ENCODE measurements at regions not wholly inside any gene's neighbourhood (a gene's known extent, or its start where the extent isn't known, plus 50 kb on each side); places are given as distances from the start of the nearest gene placed in this dataset.

DNA sequence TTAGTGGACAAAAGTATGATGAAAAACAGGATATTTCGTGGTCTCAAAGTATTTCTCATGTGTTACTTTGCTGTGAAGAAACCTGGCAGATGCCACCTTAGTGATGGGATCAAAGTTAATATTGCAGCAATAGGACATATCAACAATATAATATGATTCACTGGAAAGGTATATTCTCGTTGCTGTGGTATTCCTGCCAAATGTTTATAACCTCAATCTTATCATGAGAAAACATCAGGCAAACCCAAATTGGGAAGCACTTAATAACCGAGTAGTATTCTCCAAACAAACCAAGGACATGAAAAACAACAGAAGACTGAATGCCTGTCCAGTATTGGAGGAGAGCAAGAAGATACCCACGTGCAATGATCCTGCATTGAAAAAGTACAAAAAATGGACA is 302.6 kb upstream of the MC4R start:
- TF ChIP-seq, protein P1, sequence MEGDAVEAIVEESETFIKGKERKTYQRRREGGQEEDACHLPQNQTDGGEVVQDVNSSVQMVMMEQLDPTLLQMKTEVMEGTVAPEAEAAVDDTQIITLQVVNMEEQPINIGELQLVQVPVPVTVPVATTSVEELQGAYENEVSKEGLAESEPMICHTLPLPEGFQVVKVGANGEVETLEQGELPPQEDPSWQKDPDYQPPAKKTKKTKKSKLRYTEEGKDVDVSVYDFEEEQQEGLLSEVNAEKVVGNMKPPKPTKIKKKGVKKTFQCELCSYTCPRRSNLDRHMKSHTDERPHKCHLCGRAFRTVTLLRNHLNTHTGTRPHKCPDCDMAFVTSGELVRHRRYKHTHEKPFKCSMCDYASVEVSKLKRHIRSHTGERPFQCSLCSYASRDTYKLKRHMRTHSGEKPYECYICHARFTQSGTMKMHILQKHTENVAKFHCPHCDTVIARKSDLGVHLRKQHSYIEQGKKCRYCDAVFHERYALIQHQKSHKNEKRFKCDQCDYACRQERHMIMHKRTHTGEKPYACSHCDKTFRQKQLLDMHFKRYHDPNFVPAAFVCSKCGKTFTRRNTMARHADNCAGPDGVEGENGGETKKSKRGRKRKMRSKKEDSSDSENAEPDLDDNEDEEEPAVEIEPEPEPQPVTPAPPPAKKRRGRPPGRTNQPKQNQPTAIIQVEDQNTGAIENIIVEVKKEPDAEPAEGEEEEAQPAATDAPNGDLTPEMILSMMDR (conservative IDR thresholded peaks at IDR 0.05; ENCODE audit: low read length), result no peak
- no peak for TF ChIP-seq EZH2phosphoT487 (IDR thresholded peaks at IDR 0.05; ENCODE audit: borderline replicate concordance, low read depth, low read length)

Measured in OCI-LY7 (cell line).